ENCODE measurements at regions not wholly inside any gene's neighbourhood (a gene's known extent, or its start where the extent isn't known, plus 50 kb on each side); places are given as distances from the start of the nearest gene placed in this dataset.

- no peak overlapping the region for H2BK12ac ChIP-seq (ENCODE audit: low read depth, low read length)
- H3K9ac ChIP-seq (replicated peaks in 1 of 4; ENCODE audit: extremely low read depth in 1 of 4, low read depth in 3 of 4, low read length in 3 of 4), result no peak overlapping the region
- no peak overlapping the region for H3K56ac ChIP-seq (replicated peaks; ENCODE audit: insufficient read length, low read depth, low read length)
- no peaks in the 10 kb centered on the region for H4K20me1 ChIP-seq (replicated peaks in 1 of 2; ENCODE audit: control insufficient read depth in 1 of 2, insufficient read depth in 2 of 2, low read length in 2 of 2)
- ChIA-PET POLR2A (ENCODE audit: partially characterized antibody) (no interaction called here), CTCF (ENCODE audit: partially characterized antibody) (interaction anchor here (0.6 to 1.4 kb wide), 2 partner anchors 13 to 18 kb away, joined by 4 to 5 read pairs; no protein-coding TSS in a partner anchor)
- H2BK5ac ChIP-seq (ENCODE audit: low read depth, low read length), result no peak overlapping the region
- H3K27ac ChIP-seq (ENCODE audit: low read depth, low read length), result no peak overlapping the region
- no peak overlapping the region for H4K8ac ChIP-seq (ENCODE audit: extremely low read depth, insufficient read depth, low read length)
- 0 out of 2 replicates have a peak overlapping the region, but pooled peaks have one; percentile 66 for H2BK15ac ChIP-seq (ENCODE audit: low read length)
- TF ChIP-seq SAP30 (IDR thresholded peaks at IDR 0.05; ENCODE audit: insufficient read depth, insufficient replicate concordance, low read length) (no peak), EGR1 (IDR thresholded peaks at IDR 0.05; ENCODE audit: borderline replicate concordance, low read depth, low read length) (no peak), TBP (IDR thresholded peaks at IDR 0.05; ENCODE audit: low read depth, low read length) (no peak), CREB1 (IDR thresholded peaks at IDR 0.05) (no peak), SP4 (IDR thresholded peaks at IDR 0.05; ENCODE audit: low read length) (no peak), USF2 (IDR thresholded peaks at IDR 0.05; ENCODE audit: low read length) (no peak), MAX (IDR thresholded peaks at IDR 0.05) (no peak), SIN3A (conservative IDR thresholded peaks at IDR 0.05 in 1 of 2, IDR thresholded peaks at IDR 0.05 in 1 of 2; ENCODE audit: low read depth in 1 of 2, low read length in 2 of 2) (no peak)
- H3K14ac ChIP-seq (ENCODE audit: insufficient read length), result no peak overlapping the region
- no peak overlapping the region for H3K4me3 ChIP-seq (ENCODE audit: extremely low read depth in 1 of 4, insufficient read depth in 2 of 4, low read depth in 3 of 4, low read length in 4 of 4)
- no peak overlapping the region for H2BK120ac ChIP-seq (replicated peaks; ENCODE audit: low read depth, low read length)
- WGBS, 2 experiments (ENCODE audit: extremely low coverage in 1 of 2, insufficient coverage in 1 of 2, insufficient read length in 1 of 2, insufficient replicate concordance in 2 of 2, low coverage in 1 of 2, low lambda C conversion rate in 2 of 2, missing lambda C conversion rate in 1 of 2), result 94% methylated on average over 7 of the region's 7 CpGs; no CpG with 5 or more reads in 1 of the 2 experiments
- H3K23me2 ChIP-seq (ENCODE audit: low read depth, low read length), result no peaks in the 10 kb centered on the region
- no peak overlapping the region for H2BK20ac ChIP-seq (ENCODE audit: low read length)
- H3K4me2 ChIP-seq (ENCODE audit: insufficient read depth in 1 of 2, low read depth in 2 of 2, low read length in 2 of 2), result no peak overlapping the region
- H4K5ac ChIP-seq (ENCODE audit: insufficient read length, low read depth, low read length), result no peak overlapping the region
- no peak overlapping the region for H3K18ac ChIP-seq (ENCODE audit: extremely low read depth, low read length)
- no peaks in the 10 kb centered on the region for H3K9me3 ChIP-seq (ENCODE audit: insufficient read depth in 2 of 2, low read depth in 1 of 2, low read length in 1 of 2)
- no peaks in the 10 kb centered on the region for H3K4me1 ChIP-seq (replicated peaks in 1 of 4; ENCODE audit: control insufficient read depth in 3 of 4, insufficient read depth in 4 of 4, low read length in 3 of 4)
- H3K23ac ChIP-seq (ENCODE audit: insufficient read length), result no peak overlapping the region
- H3K4ac ChIP-seq (replicated peaks; ENCODE audit: insufficient read length, low read depth, low read length), result no peak overlapping the region
- FAIRE-seq (no peak), DNase-seq (ENCODE audit: low read depth in 1 of 2, low spot score in 2 of 2) (no peak)
- no peak overlapping the region for H2AK5ac ChIP-seq (ENCODE audit: low read depth, low read length)
- no peaks in the 10 kb centered on the region for H3K27me3 ChIP-seq (replicated peaks in 1 of 4; ENCODE audit: control insufficient read depth in 3 of 4, extremely low read depth in 1 of 4, insufficient read depth in 3 of 4, low read length in 3 of 4)
- no peaks in the 10 kb centered on the region for H3K36me3 ChIP-seq (ENCODE audit: control insufficient read depth in 2 of 4, insufficient read depth in 4 of 4, low read length in 3 of 4)
- H3K79me1 ChIP-seq (ENCODE audit: low read depth, low read length), result no peaks in the 10 kb centered on the region
- H2AFZ ChIP-seq (ENCODE audit: low read length), result no peak overlapping the region
- no peak overlapping the region for H4K91ac ChIP-seq (replicated peaks; ENCODE audit: insufficient read length, low read length)
- no peaks in the 10 kb centered on the region for H3K79me2 ChIP-seq (ENCODE audit: control insufficient read depth in 1 of 2, insufficient read depth in 2 of 2, low read length in 2 of 2)
Measured at GRCh38 chr10:111148440-111148839, 71.6 kb downstream of the ADRA2A start.

All from H1 (cell line).